Stimulated activated CD4-positive, alpha-beta T cell treated with anti-CD3 and anti-CD28 coated beads, TNF-alpha, amount 100 ng/mL, for 48 hours (primary cell): ENCODE measurements at regions not wholly inside any gene's neighbourhood (a gene's known extent, or its start where the extent isn't known, plus 50 kb on each side); places are given as distances from the start of the nearest gene placed in this dataset.

Source experiments
- DNase-seq, 3 donors: peaks; one replicate each; pipeline ENCODE4 v3.0.0-alpha.2; 2020; ENCODE audit warnings: low read depth in 3 of 3

DNA sequence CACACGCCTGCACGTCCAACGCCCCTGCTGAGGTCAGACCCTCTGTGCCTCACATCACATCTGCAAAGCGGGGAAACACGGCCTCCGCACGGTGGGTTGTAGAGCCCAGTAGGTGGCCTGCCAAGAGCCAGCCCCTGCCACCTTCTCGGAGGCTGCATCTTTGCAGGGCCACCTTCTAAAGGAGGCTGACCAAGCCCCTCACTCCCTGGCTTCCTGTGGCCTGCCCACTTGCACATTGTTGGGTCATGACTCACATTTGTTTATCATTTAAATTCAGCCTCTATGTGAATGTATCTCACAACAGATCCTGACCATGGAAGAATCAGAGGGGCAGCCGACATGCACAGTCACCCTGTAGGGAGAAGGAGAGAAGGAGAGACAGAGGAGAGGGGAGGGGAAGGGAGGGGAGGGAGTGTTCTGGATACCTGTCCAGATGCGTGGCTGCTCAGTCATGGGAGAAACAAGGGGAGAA is 319.5 kb upstream of the DIO3 start:
- DNase-seq = no peak

- DNase-seq = no peak
Observed at GRCh38 chr14:101242442-101243385, 318.6 kb upstream of the DIO3 start.

- no peak for DNase-seq
Observed at GRCh38 chr14:101243587-101244338, 317.5 kb upstream of the DIO3 start.

DNA sequence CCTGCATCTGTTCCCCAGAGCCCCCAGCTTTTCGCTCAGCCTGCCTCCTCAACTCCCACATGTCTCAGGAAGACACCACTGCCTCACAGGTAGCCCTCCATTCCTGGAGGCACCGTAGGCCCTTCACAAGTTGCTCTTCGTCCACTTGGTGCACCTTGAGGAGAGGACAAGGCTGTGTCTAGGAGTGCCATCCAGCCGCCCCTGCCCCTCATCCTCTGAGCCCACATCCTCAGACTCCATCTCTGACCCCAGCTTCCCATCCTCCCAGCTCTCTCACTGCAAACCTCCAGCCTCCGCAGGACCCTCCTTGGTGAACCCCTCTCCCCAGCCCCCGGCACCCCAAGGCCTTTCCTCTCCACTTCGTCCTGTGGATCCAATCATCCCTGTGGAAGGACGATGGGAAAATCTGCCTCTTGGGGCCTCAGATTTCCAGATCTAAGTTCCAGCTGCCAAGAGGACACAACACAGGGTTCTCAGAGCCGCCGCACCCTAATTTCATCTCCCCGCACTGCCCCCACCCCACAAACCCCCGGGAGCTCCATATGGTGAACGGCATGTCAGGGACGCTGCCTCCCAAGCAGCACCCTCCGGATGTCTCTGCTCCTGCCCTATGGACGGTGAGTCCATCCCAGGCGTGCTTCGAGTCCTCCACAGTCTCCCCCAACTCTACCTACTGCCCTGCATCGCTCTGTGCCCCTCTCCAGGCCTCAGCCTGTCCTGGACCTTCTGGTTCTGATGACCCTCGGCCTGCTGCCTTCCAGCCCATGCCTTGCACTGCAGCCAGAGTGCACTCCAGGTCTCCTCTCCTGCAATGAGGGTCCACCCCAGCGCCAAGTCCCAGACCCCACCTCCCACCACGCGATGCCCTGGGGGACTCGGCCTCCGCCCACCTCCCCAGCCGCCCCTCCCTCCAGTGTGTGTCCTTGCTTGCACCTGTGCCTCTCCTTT is 314.1 kb upstream of the DIO3 start:
- no peak for DNase-seq

DNA sequence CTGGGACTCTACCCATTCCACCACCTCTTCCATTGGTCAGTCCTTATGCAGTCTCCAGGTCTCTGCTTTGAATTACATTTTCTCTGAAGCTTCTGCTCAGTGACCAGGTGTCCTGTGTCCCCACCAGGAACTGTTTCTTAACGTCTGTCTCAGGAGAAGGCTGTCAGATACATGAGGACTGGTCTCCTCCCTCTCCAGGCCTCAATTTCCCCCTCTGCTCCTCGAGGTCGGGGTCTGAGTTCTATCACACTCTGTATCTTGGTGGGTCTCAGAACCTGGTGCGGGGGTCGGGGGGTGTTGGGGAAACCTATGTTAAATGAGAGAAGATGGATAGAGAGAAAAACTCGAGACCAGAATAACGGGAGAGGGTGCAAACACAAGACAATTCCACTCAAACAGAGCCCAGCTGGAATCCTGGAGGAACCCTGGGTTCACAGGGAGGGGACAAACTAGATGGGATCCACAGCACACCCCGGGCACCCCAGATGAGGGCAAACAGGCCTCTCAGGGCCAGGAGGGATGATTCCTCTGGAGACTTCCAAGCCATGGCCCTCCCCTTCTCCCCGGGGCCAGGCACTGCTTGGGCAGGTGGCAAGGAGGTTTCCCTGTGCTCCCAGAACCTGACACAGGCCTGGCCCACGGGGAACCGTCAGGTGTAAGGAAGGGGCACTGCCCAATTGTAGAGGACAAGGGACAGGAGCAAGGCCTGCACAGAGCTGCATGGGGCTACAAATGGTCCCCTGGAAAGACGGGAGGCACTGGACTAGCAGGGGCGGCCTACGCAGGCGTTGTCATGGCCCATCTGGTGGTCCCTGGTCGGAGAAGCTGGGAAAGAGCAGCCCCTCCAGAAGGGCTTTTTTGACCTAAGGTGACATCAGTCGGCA is 313.2 kb upstream of the DIO3 start:
- no peak for DNase-seq

GRCh38 chr14:101248840-101249675 is 312.2 kb upstream of the DIO3 start:
- DNase-seq = no peak

GRCh38 chr14:101249676-101250036 is 311.6 kb upstream of the DIO3 start:
- DNase-seq = no peak

GRCh38 chr14:101250336-101250947 is 310.9 kb upstream of the DIO3 start:
- no peak for DNase-seq

DNA sequence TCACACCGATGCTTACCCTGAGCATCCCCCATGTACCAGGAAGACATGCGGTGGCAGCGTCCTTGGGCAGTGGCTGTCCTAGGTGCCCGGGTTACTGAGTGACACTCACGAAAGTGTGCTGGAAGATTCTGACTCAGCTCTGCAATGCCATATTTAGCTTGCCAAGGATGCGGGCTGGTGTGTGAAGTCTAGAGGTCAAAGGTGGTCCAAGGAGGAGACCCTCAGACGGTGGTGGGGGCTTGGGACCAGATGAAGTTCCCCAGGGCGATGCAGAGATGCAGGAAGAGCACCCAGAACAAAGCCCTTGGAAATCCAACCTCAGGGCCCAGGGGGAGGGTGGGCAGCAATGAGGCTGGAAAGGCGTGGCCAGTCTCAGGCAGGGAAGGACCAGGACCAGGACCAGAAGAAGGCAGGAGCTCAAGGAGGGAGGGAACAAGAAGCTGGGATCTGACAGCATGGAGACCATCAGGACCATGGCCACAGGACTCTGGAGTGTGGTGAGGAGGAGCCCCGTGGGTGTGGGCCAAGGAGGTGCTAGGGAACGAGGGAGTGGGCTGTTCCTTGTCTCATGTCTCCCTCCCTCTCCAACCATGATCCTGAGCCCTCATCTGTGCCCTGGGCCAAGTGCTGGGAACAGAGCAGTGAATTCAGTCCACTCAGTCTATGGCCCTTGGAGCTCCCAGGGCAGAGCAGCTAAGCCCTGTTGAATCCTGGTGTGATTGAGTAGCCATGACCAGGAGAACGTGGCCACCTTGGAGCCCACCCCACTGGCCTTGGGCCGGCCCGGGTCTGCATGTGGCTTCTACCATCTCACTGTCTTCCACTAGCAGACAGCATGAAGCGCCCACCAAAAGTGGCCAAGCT is 310.1 kb upstream of the DIO3 start:
- DNase-seq = no peak

DNA sequence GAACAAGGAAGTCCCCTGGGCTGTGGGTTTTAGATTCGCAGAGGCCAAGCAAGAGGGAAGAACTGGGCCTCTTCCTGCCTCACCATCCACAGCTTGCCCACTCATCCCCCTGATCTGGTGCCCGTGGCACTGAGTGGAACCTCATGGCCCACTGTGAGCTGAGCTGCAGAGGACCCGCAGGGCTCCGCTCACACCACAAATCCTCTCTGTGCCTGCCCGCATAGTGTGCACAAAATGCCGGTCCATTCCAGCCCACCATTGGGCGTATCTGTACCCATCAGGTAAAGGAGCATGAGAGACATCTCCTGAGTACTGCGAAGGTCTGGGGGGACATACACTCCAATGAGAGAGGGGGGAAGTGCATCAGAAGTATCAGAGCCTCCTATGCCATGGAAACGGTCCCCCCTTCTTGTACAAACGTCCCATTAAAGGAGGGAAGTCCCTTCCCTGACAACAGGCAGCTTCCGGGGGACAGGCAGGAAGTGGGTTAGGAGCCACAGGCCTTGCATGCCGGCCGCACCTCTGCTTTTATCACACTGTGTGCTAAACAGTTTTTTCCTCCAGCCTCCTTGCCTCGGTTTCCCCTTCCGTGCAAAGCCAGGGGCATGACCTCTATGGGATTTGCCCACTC is 309.4 kb upstream of the DIO3 start:
- DNase-seq = no peak

- no peak for DNase-seq
Observed at GRCh38 chr14:101252443-101253214, 308.7 kb upstream of the DIO3 start.

DNA sequence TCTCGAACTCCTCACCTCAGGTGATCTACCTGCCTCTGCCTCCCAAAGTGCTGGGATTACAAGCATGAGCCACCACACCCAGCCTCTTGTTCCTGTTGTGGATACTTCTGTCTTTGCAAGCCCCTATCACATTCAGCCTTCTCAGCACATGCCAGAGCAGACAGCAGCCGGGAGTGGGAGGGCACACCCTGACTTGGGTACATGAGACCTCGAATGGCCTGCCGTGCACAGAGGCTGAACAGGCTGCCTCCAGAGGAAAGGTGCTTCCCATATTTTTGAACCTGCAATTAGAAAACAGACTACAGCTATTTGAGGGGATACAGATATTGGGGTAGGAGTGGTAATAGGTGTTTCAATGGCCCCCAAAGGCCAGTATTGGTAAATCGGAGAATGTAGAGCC is 307.3 kb upstream of the DIO3 start:
- DNase-seq = no peak

DNA sequence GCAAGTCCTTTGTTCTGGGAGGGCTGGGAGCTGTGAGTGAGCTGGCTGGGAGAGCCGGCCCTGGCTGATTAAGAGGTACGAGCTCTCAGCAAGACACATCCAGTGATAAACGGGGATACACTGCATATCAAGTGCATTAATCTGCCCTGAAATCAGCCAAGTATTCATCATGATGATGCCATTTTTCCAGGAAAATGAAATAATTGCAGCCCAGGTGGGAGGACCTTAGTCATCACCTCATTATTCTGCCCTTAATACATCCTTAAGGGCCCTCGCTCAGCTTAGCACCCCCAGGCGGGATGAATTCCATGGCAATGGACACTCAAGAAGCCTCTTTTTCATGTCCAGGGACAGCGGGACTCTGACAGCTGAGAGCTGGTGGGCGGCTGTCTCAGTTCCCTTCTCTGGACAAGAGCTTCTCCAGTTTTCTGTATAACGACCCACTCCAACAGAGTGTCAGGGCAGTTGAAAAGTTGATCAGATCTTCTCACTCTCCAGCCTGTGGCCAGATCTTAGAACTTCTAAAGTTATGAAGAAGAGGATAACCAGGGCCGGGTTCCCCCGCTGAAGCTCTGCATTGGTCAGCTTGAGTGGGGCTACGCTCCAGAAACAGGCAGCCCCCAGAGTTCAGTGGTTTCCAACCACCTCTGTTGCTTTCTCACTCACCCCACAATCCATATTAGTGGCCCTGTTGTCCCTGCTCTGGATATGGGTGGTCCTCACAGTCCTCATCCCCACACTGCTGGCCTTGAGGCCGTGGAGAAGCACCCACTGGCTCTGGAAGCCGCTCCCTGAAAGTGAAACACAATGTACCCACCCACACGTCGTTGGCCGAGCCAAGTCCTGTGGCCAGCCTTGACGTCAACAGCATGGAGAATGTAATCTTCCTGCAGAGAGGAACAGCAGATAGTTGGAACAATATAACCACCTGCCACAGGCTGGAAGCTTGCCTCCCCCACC is 306.2 kb upstream of the DIO3 start:
- no peak for DNase-seq

- no peak for DNase-seq
Observed at GRCh38 chr14:101255765-101256125, 305.6 kb upstream of the DIO3 start.

DNA sequence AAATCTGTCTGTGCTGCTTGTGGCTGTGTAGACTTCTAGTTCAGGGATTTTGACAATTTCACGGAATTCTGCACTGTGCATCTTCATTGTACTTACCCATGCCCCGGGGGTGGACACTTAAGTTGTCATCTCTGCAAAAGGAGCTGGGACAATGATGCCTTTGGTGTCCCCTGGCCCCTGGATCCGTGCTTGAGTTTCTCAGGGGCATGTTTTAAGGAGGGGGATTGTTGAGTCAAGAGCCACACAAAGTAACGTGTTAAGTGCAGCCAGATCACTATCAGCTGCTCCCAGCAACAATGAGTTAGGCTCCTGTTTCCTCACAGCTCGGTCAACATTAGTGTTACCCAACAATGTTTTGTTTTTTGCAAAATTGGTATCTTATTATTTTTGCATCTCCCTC is 305.0 kb upstream of the DIO3 start:
- no peak for DNase-seq

DNA sequence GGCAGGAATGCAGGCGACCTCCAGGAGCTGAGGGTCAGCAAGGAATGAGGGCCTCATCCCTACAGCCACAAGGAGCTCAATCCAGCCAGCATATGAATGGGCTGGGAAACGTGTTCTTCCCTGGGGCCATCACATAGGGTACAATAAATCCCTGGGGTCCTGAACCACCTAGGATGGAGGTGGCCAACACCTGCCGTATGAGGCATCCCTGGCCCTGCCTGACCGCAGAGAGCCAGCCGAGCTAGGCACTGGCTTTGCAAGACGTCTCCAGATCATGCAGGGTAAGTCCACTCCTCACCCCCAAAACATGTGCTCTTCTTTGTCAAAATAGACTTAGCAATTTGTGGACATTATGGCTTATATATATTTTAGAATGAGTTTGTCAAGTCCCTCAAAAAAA is 303.7 kb upstream of the DIO3 start:
- DNase-seq = no peak
